Inflammatory macrophage treated with lipopolysaccharide for 4 hours (primary cell): ENCODE measurements at regions not wholly inside any gene's neighbourhood (a gene's known extent, or its start where the extent isn't known, plus 50 kb on each side); places are given as distances from the start of the nearest gene placed in this dataset.
"Not testable (repeated sequence)": the region's sequence is repeated elsewhere in the genome, so short reads cannot be mapped to it uniquely, and the experiment has no call there.

Experiments used
- DNase-seq: peaks from one replicate; pipeline ENCODE4 v3.0.0-alpha.2; 2020

DNA sequence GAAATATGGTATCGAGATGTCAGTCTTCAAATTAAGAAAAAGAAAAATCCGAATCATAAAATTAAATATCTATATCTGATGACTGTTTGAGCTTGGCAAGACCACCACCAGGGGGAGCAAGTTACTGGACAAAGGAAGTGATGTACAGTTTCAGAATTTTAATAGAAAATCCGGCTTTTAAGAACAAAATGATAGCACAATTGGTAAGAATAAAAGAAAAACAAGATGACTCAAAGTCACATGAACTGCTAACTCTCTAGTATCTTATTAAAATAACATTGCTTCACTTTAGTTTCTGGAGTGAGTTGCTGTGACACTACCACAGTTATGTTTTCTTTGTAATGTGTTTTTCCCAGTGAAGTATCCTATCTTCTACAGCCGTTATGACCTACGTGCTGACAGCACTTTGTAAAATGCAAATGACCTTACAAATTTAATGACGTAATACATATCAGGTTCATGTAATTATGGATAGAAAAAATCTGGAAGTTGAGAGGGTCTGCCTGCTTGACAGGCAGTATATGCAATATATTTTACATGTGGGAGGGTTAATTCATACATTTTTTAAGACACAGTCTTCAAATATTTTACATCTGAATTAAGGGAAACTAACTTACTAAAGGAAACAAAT is 405.3 kb upstream of the HS3ST5 start:
- DNase-seq, result peak; percentile 30

GRCh38 chr6:114740547-114740946 is 397.7 kb upstream of the HS3ST5 start:
- DNase-seq, result no peak

- DNase-seq, result no peak
Measured at GRCh38 chr6:114739656-114740055, 396.8 kb upstream of the HS3ST5 start.

- no peak for DNase-seq
Measured at GRCh38 chr6:114735025-114735735, 392.4 kb upstream of the HS3ST5 start.

DNA sequence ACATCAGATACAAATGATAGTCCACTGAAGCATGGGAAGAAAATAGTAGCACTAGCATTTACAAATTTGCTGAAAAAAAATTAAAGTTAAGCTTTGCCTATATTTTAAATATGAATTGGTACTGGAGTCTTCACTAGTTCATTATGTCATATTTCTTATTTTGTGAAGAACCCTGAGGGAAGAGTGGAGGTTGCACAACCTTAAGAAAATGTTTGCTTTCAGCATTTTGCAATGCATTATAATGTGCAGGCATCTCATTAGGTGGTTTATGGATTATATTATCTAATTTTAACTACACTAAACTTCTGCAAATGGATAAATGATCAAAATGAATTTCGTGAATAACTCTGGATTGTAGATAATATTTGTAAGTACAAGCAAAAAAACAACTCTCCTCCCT is 390.8 kb upstream of the HS3ST5 start:
- DNase-seq, result no peak

- no peak for DNase-seq
Measured at GRCh38 chr6:114718716-114719270, 376.0 kb upstream of the HS3ST5 start.

- no peak for DNase-seq
Measured at GRCh38 chr6:114718186-114718585, 375.4 kb upstream of the HS3ST5 start.

GRCh38 chr6:114714836-114715507 is 372.1 kb upstream of the HS3ST5 start:
- no peak for DNase-seq

DNA sequence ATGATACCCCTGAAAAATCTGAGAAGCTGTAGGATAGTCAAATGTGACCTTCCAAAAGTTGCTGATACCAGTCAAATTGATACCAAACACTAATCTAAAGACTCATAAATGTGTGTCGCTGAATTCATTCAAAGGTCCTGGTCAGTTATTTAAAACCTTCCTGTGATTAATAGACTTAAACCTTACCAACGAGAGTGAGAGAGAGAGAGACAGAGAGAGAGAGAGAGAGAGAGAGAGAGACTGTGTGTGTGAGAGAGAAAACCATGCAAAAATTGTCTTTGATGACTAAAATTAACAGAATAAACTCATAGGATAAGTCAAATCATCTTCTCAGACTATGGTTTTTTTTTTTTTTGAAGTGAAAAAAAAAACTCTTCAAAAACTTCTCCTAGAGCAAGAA is 370.9 kb upstream of the HS3ST5 start:
- no peak for DNase-seq

- DNase-seq, result no peak
Measured at GRCh38 chr6:114712129-114712662, 369.4 kb upstream of the HS3ST5 start.

- DNase-seq, result no peak
Measured at GRCh38 chr6:114707081-114707620, 364.3 kb upstream of the HS3ST5 start.

DNA sequence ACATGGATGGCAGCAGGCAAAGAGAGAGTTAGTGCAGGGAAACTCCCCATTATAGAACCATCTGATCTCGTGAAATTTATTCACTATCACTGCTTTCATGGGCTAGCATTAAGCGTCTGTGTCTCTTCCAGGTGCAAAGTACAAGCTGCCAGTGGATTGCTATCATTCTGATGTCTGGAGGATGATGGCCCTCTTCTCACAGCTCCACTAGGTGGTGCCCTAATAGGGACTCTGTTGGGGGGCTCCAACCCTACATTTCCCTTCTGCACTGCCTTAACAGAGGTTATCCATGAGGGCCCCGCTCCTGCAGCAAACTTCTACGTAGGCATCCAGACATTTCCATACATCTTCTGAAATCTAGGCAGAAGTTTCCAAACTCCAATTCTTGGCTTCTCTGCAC is 347.8 kb upstream of the HS3ST5 start:
- no peak for DNase-seq

DNA sequence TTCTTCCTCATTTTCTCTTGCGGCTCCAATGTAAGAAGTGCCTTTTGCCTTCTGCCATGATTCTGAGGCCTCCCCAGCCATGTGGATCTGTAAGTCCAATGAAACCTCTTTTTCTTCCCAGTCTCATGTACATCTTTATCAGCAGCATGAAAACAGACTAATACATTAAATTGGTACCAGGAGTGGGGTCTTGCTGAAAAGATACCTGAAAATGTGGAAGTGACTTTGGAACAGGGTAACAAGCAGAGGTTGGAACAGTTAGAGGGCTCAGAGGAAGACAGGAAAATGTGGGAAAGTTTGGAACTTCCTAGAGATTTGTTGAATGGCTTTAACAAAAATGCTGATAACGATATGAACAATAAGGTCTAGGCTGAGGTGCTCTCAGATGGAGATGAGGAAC is 316.7 kb upstream of the HS3ST5 start:
- DNase-seq, result no peak

GRCh38 chr6:114651611-114652010 is 308.8 kb upstream of the HS3ST5 start:
- DNase-seq, result no peak

- no peak for DNase-seq
Measured at GRCh38 chr6:114650891-114651290, 308.1 kb upstream of the HS3ST5 start.

DNA sequence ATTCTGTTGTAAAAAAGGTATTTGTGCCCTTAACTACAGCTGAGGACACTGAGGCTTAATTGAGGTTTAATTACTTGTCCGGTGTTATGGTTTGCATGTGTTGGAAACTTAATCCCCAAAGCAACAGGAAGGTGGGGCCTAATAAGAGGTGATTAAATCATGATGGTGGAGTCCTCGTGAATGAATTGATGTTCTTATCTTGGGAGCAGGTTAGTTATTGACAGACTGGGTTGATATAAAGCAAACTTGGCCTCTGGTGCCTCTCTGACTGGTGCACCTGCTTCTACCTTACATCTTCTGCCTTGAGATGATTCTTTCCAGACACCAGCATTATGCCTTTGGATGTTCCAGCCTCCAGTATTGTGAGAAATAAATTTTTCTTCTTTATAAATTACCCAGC is 306.5 kb upstream of the HS3ST5 start:
- DNase-seq, result no peak

GRCh38 chr6:114648847-114649246 is 306.0 kb upstream of the HS3ST5 start:
- no peak for DNase-seq

DNA sequence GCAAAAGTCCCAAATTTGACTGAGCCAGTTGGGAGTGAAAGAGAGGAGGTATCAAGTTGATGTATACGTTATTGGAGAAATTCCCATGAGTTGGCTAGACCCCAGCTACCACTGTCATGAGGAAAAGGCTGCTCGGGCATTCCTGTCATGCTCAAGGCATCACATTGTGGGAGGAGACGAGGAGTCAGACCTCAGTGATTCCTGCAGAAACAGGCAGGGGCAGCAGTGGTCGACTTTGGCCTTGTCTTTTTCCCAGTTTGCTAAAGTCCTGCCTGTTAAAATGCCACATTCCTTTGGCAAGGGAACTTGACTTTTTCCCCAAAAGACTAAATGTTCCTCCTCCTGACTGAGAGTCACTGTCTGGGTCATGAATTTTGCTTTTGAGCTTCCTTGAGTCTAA is 295.5 kb upstream of the HS3ST5 start:
- no peak for DNase-seq

- DNase-seq, result no peak
Measured at GRCh38 chr6:114634016-114634415, 291.2 kb upstream of the HS3ST5 start.

DNA sequence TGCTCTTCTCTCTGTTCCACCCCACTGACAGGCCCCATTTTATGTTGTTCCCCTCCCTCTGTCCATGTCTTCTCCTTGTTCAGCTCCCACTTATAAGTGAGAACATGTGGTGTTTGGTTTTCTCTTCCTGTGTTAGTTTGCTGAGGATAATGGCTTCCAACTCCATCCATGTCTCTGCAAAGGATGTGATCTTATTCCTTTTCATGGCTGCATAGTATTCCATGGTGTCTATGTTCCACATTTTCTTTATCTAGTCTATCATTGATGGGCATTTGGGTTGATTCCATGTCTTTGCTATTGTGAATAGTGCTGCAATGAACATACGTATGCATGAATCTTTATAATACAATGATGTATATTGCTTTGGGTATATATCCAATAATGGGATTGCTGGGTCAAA is 283.4 kb upstream of the HS3ST5 start:
- not testable (repeated sequence) for DNase-seq

DNA sequence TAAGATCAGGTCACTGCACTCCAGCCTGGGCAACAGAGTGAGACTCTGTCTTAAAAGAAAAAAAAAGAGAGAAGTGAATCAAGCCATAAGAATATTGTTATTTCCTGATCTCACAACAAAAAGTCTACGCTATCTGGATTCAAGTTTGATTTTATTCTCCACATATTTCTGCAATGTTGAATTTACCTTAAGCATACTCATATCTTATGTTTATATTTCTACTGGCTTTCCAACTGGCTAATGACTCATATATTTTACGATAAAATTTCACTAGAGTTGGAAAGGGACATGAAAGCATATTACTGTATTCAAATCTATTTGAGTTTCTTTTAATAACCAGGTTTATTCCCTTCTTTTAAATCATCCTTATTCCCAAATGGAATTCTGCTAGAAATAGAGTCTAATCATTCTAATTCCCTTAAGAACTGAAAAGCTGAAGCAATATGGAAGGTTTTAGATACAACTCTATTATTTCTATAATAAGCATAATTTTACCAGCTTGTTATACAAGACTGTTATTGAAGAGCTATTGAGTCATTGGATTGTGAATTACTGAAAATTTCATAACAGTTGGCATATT is 276.9 kb upstream of the HS3ST5 start:
- no peak for DNase-seq

DNA sequence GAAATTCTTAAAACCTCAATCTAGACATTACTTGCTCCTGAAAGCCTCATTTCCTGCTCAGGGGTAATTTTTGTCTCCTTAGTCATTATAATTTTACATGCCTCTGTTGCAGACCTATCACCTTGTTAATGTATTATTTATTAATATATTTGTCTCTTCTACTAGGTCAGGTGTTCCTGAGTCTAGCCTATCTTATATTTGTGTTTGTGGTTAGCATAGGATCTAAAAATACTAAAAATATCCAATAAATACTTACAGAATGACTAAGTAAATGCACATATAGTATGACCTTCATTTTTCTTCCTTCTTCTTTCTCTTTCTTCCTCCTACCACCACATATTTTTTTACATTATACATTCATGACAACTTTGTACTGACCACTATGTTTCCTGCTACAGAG is 268.9 kb upstream of the HS3ST5 start:
- no peak for DNase-seq

GRCh38 chr6:114608091-114608490 is 265.3 kb upstream of the HS3ST5 start:
- no peak for DNase-seq
